KOPT-K1 (cell line): ENCODE measurements at regions not wholly inside any gene's neighbourhood (a gene's known extent, or its start where the extent isn't known, plus 50 kb on each side); places are given as distances from the start of the nearest gene placed in this dataset.

ENCODE experiments used
- H3K27ac ChIP-seq: fragments of 200-600 bp; sonication (generic); 2 replicates; pipeline ENCODE4 v1.5.1; 2016; ENCODE audit warnings: antibody characterized with exemption, mild to moderate bottlenecking, low read depth, low read length; ENCODE audit not compliant: poor library complexity, severe bottlenecking
- H3K36me3 ChIP-seq: fragments of 200-600 bp; sonication (generic); 2 replicates; pipeline ENCODE4 v1.5.1; 2017; ENCODE audit warnings: antibody characterized with exemption, mild to moderate bottlenecking, low read length, moderate library complexity; ENCODE audit not compliant: insufficient read depth
- H3K9me3 ChIP-seq: fragments of 200-600 bp; sonication (generic); 2 replicates; pipeline ENCODE4 v1.5.1; 2017; ENCODE audit warnings: antibody characterized with exemption, low read length, mild to moderate bottlenecking; ENCODE audit not compliant: insufficient read depth, poor library complexity, severe bottlenecking

DNA sequence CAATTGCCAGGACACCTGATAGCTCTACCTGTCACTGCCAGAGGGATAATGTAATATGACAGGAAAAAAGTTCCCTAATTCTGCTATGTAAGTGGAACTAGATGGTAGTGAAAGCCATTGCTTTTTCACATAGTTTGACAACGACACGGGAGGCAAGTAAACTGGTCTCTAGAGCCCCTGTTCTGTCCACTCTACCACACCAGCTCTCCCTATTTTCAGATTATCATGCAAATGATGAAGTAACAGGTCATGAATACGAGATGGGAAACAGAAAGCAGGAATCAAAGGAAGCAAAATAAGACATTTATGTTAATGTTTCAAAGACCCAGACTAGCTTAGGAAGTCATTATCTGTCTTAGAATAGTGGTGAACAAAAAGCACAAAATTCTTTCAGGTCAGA is 56.2 kb downstream of the TAF11L14 start:
- Histone ChIP-seq H3K36me3 (no peaks in the 10 kb centered on the region), H3K27ac (no peak overlapping the region), H3K9me3 (no peaks in the 10 kb centered on the region)

- Histone ChIP-seq H3K27ac (no peak overlapping the region), H3K36me3 (no peaks in the 10 kb centered on the region)
Measured at GRCh38 chr5:17691762-17692161, 57.5 kb downstream of the TAF11L14 start.

DNA sequence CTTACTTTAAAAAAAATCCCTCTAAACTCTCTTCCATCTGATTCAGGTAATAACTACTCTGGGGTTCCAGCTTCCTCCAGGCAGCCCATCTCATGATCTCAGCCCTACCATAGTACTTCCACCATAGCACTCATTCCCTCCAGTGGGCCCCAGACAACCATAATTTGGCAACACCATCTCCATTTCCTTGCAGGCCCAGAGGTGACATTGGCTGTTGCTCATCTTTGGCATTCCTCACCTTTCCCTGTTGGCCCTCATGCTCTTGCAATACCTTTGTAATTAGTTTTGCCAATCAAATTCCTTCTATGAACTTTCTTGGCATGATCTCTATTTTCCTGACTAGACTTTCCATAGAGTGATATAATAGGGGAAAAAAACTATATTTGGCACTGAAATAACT is 60.1 kb downstream of the TAF11L14 start:
- Histone ChIP-seq H3K27ac (no peak overlapping the region), H3K9me3 (no peaks in the 10 kb centered on the region), H3K36me3 (no peaks in the 10 kb centered on the region)

More at GRCh38 chr5:17691762-17692161, 57.5 kb downstream of the TAF11L14 start:
- no peaks in the 10 kb centered on the region for H3K9me3 ChIP-seq

- no peaks in the 10 kb centered on the region for H3K9me3 ChIP-seq
- no peaks in the 10 kb centered on the region for H3K36me3 ChIP-seq
- no peak overlapping the region for H3K27ac ChIP-seq
Measured at GRCh38 chr5:17694914-17695313, 60.7 kb downstream of the TAF11L14 start.

GRCh38 chr5:17696627-17697026 is 62.4 kb downstream of the TAF11L14 start:
- no peak overlapping the region for H3K27ac ChIP-seq
- no peaks in the 10 kb centered on the region for H3K36me3 ChIP-seq

DNA sequence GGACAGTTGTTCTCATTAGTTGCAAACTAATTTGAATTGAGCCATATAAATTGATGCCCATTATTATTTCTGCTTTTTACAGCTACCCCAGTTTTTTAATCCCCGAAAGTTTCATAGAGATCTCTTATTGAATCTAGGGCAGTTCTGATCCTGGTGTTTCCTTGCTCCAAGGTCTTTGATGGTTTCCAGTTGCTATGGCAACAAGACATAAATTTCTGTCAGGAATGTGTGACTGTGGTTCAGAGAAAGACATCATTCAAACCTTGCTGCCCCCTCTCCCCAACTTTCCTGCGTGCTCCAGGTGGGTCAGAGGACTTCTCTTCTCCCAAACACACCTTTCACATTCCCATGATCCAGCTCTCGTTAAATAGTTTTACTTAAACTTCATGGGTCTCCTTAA is 63.4 kb downstream of the TAF11L14 start:
- Histone ChIP-seq H3K27ac (no peak overlapping the region), H3K36me3 (no peaks in the 10 kb centered on the region), H3K9me3 (no peaks in the 10 kb centered on the region)

More at GRCh38 chr5:17696627-17697026, 62.4 kb downstream of the TAF11L14 start:
- H3K9me3 ChIP-seq = no peaks in the 10 kb centered on the region

GRCh38 chr5:17709011-17709710 is 74.9 kb downstream of the TAF11L14 start:
- Histone ChIP-seq H3K36me3 (no peaks in the 10 kb centered on the region), H3K27ac (no peak overlapping the region), H3K9me3 (no peaks in the 10 kb centered on the region)

DNA sequence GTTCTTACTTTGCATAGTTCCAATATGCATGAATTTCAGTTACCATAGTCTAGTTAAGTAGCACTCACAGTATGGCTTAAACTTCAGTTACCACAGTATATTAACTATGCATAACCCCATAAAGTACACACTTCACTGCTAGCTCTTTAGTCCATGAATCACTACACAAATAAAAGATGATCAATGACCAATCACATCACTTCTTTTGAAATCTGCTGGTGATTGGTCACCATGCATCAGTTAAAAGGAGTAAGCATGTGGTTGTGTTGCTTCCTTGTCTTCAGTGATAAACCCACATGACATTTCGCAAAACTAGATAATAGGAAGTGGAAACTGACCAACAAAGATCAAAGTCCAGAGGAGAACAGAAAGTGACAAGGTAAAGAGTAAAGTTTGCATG is 79.0 kb downstream of the TAF11L14 start:
- Histone ChIP-seq H3K36me3 (no peaks in the 10 kb centered on the region), H3K27ac (no peak overlapping the region), H3K9me3 (no peaks in the 10 kb centered on the region)

- Histone ChIP-seq H3K36me3 (no peaks in the 10 kb centered on the region), H3K9me3 (no peaks in the 10 kb centered on the region)
Measured at GRCh38 chr5:17714186-17714585, 79.9 kb downstream of the TAF11L14 start.

DNA sequence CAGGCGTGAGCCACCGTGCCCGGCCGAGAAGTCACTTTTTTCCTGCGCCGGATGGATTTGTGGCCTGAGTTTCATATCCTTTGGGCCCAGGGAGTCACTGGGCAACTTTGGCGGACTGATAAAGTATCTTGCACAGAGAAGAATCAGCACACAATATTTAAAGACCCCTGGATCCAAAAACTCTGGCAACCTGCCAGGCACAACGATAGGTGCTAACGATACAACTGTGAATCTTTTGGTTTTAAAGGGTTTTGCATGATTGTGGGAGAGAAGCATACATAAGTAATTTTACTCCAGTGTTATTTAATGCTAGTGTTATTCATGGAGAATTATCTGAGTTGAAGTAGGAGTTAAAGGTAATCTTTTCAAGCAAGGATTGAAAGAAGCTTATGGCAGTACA is 85.3 kb downstream of the TAF11L14 start:
- no peaks in the 10 kb centered on the region for H3K36me3 ChIP-seq

More at GRCh38 chr5:17714186-17714585, 79.9 kb downstream of the TAF11L14 start:
- H3K27ac ChIP-seq = no peak overlapping the region

GRCh38 chr5:17720071-17720470 is 85.8 kb downstream of the TAF11L14 start:
- Histone ChIP-seq H3K27ac (no peak overlapping the region), H3K9me3 (no peaks in the 10 kb centered on the region), H3K36me3 (no peaks in the 10 kb centered on the region)

More for the DNA sequence above, 85.3 kb downstream of the TAF11L14 start:
- no peaks in the 10 kb centered on the region for H3K9me3 ChIP-seq
- no peak overlapping the region for H3K27ac ChIP-seq

DNA sequence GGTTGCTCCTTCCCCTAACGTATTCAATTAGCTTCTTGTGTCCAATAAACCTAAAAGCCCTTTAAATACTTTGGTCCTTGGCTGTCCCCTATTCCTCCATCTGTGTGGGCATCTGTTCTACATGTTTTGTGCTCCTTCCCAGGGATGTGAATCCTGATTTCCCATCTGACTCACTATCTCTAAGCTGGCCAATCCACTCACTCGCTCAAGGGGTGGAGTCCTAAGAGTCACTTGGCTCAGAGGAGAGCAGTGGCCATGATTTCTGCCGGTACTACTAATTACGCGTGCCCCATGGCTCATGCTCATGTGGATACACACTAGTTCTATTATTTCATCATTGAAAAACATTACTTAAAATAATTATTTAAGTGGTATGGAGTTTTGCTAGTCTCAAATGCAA is 89.6 kb downstream of the TAF11L14 start:
- H3K27ac ChIP-seq = no peak overlapping the region
- no peaks in the 10 kb centered on the region for H3K9me3 ChIP-seq
- H3K36me3 ChIP-seq = no peaks in the 10 kb centered on the region

- Histone ChIP-seq H3K9me3 (no peaks in the 10 kb centered on the region), H3K27ac (no peak overlapping the region), H3K36me3 (no peaks in the 10 kb centered on the region)
Measured at GRCh38 chr5:17727098-17727497, 92.8 kb downstream of the TAF11L14 start.

GRCh38 chr5:17730421-17730820 is 96.2 kb downstream of the TAF11L14 start:
- H3K9me3 ChIP-seq = no peaks in the 10 kb centered on the region
- H3K27ac ChIP-seq = no peak overlapping the region

GRCh38 chr5:17732351-17732923 is 98.2 kb downstream of the TAF11L14 start:
- no peaks in the 10 kb centered on the region for H3K36me3 ChIP-seq
- H3K9me3 ChIP-seq = no peaks in the 10 kb centered on the region
- H3K27ac ChIP-seq = no peak overlapping the region

More at GRCh38 chr5:17730421-17730820, 96.2 kb downstream of the TAF11L14 start:
- H3K36me3 ChIP-seq = no peaks in the 10 kb centered on the region

DNA sequence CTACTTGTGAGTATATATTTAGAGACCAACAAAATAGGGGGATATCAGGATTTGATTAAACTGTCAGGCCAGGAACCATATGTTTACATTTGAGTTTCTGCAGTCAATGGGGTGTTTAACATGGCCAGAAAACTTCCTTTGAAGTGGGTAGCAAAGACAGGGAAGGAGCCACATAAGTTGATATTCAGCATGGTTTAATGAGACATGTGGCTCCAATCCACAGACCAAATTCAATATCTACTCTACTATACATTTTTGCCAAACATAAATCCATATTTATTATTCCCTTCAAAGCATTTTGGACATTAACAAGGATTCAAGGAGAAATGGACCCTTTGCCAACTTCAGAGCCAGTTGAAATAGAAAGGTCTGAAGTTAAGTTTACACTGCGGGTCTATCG is 99.8 kb downstream of the TAF11L14 start:
- H3K27ac ChIP-seq = no peak overlapping the region
- no peaks in the 10 kb centered on the region for H3K9me3 ChIP-seq
- no peaks in the 10 kb centered on the region for H3K36me3 ChIP-seq
